Endothelial cell of umbilical vein (primary cell): ENCODE measurements at regions not wholly inside any gene's neighbourhood (a gene's known extent, or its start where the extent isn't known, plus 50 kb on each side); places are given as distances from the start of the nearest gene placed in this dataset.

Source experiments
- BruUV-seq: library from RNA; stranded (reverse); fragments of 400-500 nt; replicated peaks from 2 replicates; lab custom pipeline; 2021; lab: Mats Ljungman, UMichigan
- CTCF ChIA-PET: fragments of 300-600, 350-600 bp; sonication (Branson Sonifier 250); formaldehyde crosslinking; loops from one replicate; lab custom pipeline; 2021; ENCODE audit warnings: antibody characterized with exemption, inconsistent platforms; lab: Charles Lee
- POLR2A ChIA-PET: fragments of 300-600, 350-600 bp; sonication (Branson Sonifier 250); formaldehyde crosslinking; loops from one replicate; lab custom pipeline; 2021; ENCODE audit warnings: antibody characterized with exemption, inconsistent platforms; lab: Charles Lee
- DNase-seq: peaks from one replicate; pipeline ENCODE4 v3.0.0-alpha.2; 2011; ENCODE audit warnings: low read depth, low spot score
- FAIRE-seq: peaks from 2 replicates; lab custom pipeline; 2011; peaks lifted over from hg19 to GRCh38; lab: Jason Lieb, UNC
- H2AFZ ChIP-seq: 2 replicates; pipeline ENCODE4 v1.6.0; 2012; ENCODE audit warnings: low read depth, low read length, control low read depth, inconsistent platforms
- H3K27ac ChIP-seq: 2 replicates; pipeline ENCODE4 v1.5.1; 2011; ENCODE audit warnings: low read depth, mild to moderate bottlenecking, control low read depth, low read length, moderate library complexity; ENCODE audit not compliant: insufficient read depth
- H3K27me3 ChIP-seq, 2 experiments: 2 replicates each; pipeline versions ENCODE4 v1.6.0 to v1.6.1; 2011; ENCODE audit warnings: low read length in 2 of 2, mixed read lengths in 1 of 2; ENCODE audit not compliant: control insufficient read depth in 2 of 2, insufficient read depth in 2 of 2
- H3K36me3 ChIP-seq, 2 experiments: 2 replicates in 1 of 2; 3 replicates in 1 of 2; pipeline ENCODE4 v1.5.1; 2011; ENCODE audit warnings: low read length in 2 of 2, mild to moderate bottlenecking in 1 of 2, moderate library complexity in 1 of 2; ENCODE audit not compliant: control insufficient read depth in 2 of 2, insufficient read depth in 2 of 2; ENCODE audit errors: extremely low read depth in 1 of 2
- H3K4me1 ChIP-seq: 3 replicates; pipeline ENCODE4 v1.5.1; 2011; ENCODE audit warnings: mild to moderate bottlenecking, low read length; ENCODE audit not compliant: control insufficient read depth, insufficient read depth; ENCODE audit errors: extremely low read depth
- H3K4me2 ChIP-seq: 2 replicates; pipeline ENCODE4 v1.6.1; 2011; ENCODE audit warnings: low read length, control low read depth, mixed read lengths; ENCODE audit not compliant: insufficient read depth
- H3K4me3 ChIP-seq, 3 experiments: fragments of 200-600 bp in 1 of 3; sonication (generic), shearing (Covaris generic) in 1 of 3; replicated peaks in 1 of 3; 2 replicates each; pipeline ENCODE4 v1.5.1; 2011 to 2016; ENCODE audit warnings: control low read depth in 3 of 3, low read length in 3 of 3, mild to moderate bottlenecking in 2 of 3, inconsistent platforms in 1 of 3, low read depth in 1 of 3, moderate library complexity in 1 of 3; ENCODE audit not compliant: insufficient read depth in 1 of 3
- H3K79me2 ChIP-seq: 2 replicates; pipeline ENCODE4 v1.6.0; 2012; ENCODE audit warnings: low read length, inconsistent platforms; ENCODE audit not compliant: control insufficient read depth, insufficient read depth
- H3K9ac ChIP-seq: replicated peaks from 2 replicates; pipeline ENCODE3; 2011; ENCODE audit warnings: low read length, control low read depth; ENCODE audit not compliant: insufficient read depth; ENCODE audit errors: extremely low read depth
- H3K9me1 ChIP-seq: replicated peaks from 3 replicates; pipeline ENCODE4 v1.6.0; 2011; ENCODE audit warnings: mild to moderate bottlenecking, low read length; ENCODE audit not compliant: control insufficient read depth, insufficient read depth; ENCODE audit errors: extremely low read depth
- H3K9me3 ChIP-seq: replicated peaks from 2 replicates; pipeline ENCODE4 v1.5.1; 2012; ENCODE audit warnings: low read length, inconsistent platforms; ENCODE audit not compliant: control insufficient read depth, insufficient read depth
- H4K20me1 ChIP-seq: replicated peaks from 2 replicates; pipeline ENCODE3; 2011; ENCODE audit warnings: mild to moderate bottlenecking, low read length; ENCODE audit not compliant: control insufficient read depth, insufficient read depth; ENCODE audit errors: extremely low read depth
- EZH2 ChIP-seq: IDR thresholded peaks from 2 replicates; pipeline ENCODE4 v1.6.1; 2012; ENCODE audit warnings: borderline replicate concordance, low read depth, mild to moderate bottlenecking, moderate library complexity, low read length, inconsistent platforms; ENCODE audit not compliant: severe bottlenecking
- FOS ChIP-seq: IDR thresholded peaks from 2 replicates; pipeline ENCODE4 v1.6.1; 2011; ENCODE audit warnings: mild to moderate bottlenecking, low read length, moderate library complexity, borderline replicate concordance; ENCODE audit not compliant: insufficient read depth
- GATA2 ChIP-seq: IDR thresholded peaks from 2 replicates; pipeline ENCODE4 v1.7.0; 2011; ENCODE audit warnings: low read depth, mild to moderate bottlenecking, moderate library complexity, mixed read lengths, low read length; ENCODE audit not compliant: insufficient read length, insufficient read depth
- JUN ChIP-seq: IDR thresholded peaks from 2 replicates; pipeline ENCODE4 v1.6.1; 2011; ENCODE audit warnings: borderline replicate concordance, low read depth; ENCODE audit not compliant: insufficient read length, insufficient read depth
- MYC ChIP-seq: IDR thresholded peaks from one replicate; pipeline ENCODE4 v1.6.1; 2011; ENCODE audit warnings: mild to moderate bottlenecking, low read depth, low read length
- POLR2A ChIP-seq: IDR thresholded peaks from 2 replicates; pipeline ENCODE4 v1.6.1; 2012; ENCODE audit warnings: low read depth, mild to moderate bottlenecking, control low read depth, low read length
- POLR2AphosphoS5 ChIP-seq: IDR thresholded peaks from 2 replicates; pipeline ENCODE4 v1.6.1; 2012; ENCODE audit warnings: low read depth, mild to moderate bottlenecking, control low read depth, low read length, moderate library complexity; ENCODE audit not compliant: insufficient read depth
- dilution Hi-C: fragments of 300-500 bp; cut with MboI; formaldehyde crosslinking; loops from one replicate; pipeline ENCODE4 v1.15.0; 2019; ENCODE audit warnings: low sequenced_read_pairs; ENCODE audit not compliant: extremely low pct_ligation_motif_present
- intact Hi-C: fragments of 100-400 bp; cut with micrococcal nuclease; formaldehyde crosslinking; loops from one replicate; pipeline ENCODE4 v1.10.0; 2022
- TF ChIP-seq, protein P1 (sequence below): IDR thresholded peaks from 2 replicates; pipeline ENCODE4 v1.6.1; 2011; ENCODE audit not compliant: insufficient read depth, insufficient read length
- TF ChIP-seq, protein P2 (sequence below), 2 donors: IDR thresholded peaks; 1 replicate in 1 of 2; 2 replicates in 1 of 2; pipeline ENCODE4 v1.5.1; 2011; ENCODE audit warnings: low read length in 2 of 2, mild to moderate bottlenecking in 2 of 2, moderate library complexity in 2 of 2, control low read depth in 1 of 2, inconsistent platforms in 1 of 2, low read depth in 1 of 2; ENCODE audit not compliant: insufficient read depth in 1 of 2; ENCODE audit errors: extremely low read depth in 1 of 2

GRCh38 chr13:106297283-106297682 is 238.2 kb downstream of the EFNB2 start:
- H3K4me3 ChIP-seq = no peak overlapping the region
- no peaks in the 10 kb centered on the region for H3K9me1 ChIP-seq
- intact Hi-C loops = no loop called here
- CTCF ChIA-PET = no interaction called here
- BruUV-seq = no TSS peak
- no peak overlapping the region for H3K27ac ChIP-seq
- H4K20me1 ChIP-seq = no peaks in the 10 kb centered on the region
- DNase-seq (no peak), FAIRE-seq (no peak)
- H3K4me1 ChIP-seq = no peaks in the 10 kb centered on the region
- H3K27me3 ChIP-seq = no peaks in the 10 kb centered on the region
- no peaks in the 10 kb centered on the region for H3K36me3 ChIP-seq
- no peak for TF ChIP-seq POLR2AphosphoS5
- TF ChIP-seq EZH2 = no peak
- TF ChIP-seq MYC = no peak
- no peak for TF ChIP-seq POLR2A
- TF ChIP-seq FOS = no peak
- no peak for TF ChIP-seq GATA2
- TF ChIP-seq, protein P1, sequence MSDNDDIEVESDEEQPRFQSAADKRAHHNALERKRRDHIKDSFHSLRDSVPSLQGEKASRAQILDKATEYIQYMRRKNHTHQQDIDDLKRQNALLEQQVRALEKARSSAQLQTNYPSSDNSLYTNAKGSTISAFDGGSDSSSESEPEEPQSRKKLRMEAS = no peak
- TF ChIP-seq, protein P2, sequence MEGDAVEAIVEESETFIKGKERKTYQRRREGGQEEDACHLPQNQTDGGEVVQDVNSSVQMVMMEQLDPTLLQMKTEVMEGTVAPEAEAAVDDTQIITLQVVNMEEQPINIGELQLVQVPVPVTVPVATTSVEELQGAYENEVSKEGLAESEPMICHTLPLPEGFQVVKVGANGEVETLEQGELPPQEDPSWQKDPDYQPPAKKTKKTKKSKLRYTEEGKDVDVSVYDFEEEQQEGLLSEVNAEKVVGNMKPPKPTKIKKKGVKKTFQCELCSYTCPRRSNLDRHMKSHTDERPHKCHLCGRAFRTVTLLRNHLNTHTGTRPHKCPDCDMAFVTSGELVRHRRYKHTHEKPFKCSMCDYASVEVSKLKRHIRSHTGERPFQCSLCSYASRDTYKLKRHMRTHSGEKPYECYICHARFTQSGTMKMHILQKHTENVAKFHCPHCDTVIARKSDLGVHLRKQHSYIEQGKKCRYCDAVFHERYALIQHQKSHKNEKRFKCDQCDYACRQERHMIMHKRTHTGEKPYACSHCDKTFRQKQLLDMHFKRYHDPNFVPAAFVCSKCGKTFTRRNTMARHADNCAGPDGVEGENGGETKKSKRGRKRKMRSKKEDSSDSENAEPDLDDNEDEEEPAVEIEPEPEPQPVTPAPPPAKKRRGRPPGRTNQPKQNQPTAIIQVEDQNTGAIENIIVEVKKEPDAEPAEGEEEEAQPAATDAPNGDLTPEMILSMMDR (IDR thresholded peaks at IDR 0.05; ENCODE audit: extremely low read depth in 1 of 2, insufficient read depth in 1 of 2, low read depth in 1 of 2, low read length in 2 of 2) = no peak
- TF ChIP-seq JUN = no peak
- POLR2A ChIA-PET = no interaction called here
- no peaks in the 10 kb centered on the region for H3K79me2 ChIP-seq
- dilution Hi-C loops = no loop called here
- no peak overlapping the region for H3K4me2 ChIP-seq
- H3K9ac ChIP-seq = no peak overlapping the region
- no peaks in the 10 kb centered on the region for H3K9me3 ChIP-seq
- H2AFZ ChIP-seq = no peak overlapping the region
